GM19467 (cell line): ENCODE measurements at regions not wholly inside any gene's neighbourhood (a gene's known extent, or its start where the extent isn't known, plus 50 kb on each side); places are given as distances from the start of the nearest gene placed in this dataset.
"Not testable (repeated sequence)": the region's sequence is repeated elsewhere in the genome, so short reads cannot be mapped to it uniquely, and the experiment has no call there.

Source experiments
- ATAC-seq: cut with Tn5 transposase; IDR thresholded peaks from one replicate; pipeline ENCODE4 v1.9.1; 2021; ENCODE audit warnings: mild to moderate bottlenecking, moderate library complexity; ENCODE audit not compliant: unreplicated experiment

- no peak for ATAC-seq
Measured at GRCh38 chr22:47329727-47330650, 567.5 kb downstream of the TBC1D22A start.

- ATAC-seq: no peak
Measured at GRCh38 chr22:47328550-47329243, 566.2 kb downstream of the TBC1D22A start.

- no peak for ATAC-seq
Measured at GRCh38 chr22:47327241-47327640, 564.8 kb downstream of the TBC1D22A start.

GRCh38 chr22:47325249-47325648 lies 562.8 kb downstream of the TBC1D22A start:
- no peak for ATAC-seq

- ATAC-seq: no peak
Measured at GRCh38 chr22:47324435-47324990, 562.1 kb downstream of the TBC1D22A start.

- ATAC-seq: no peak
Measured at GRCh38 chr22:47323518-47323917, 561.1 kb downstream of the TBC1D22A start.

GRCh38 chr22:47322854-47323253 lies 560.4 kb downstream of the TBC1D22A start:
- ATAC-seq: no peak

GRCh38 chr22:47320560-47320959 lies 558.1 kb downstream of the TBC1D22A start:
- no peak for ATAC-seq

- ATAC-seq: no peak
Measured at GRCh38 chr22:47318041-47318737, 555.7 kb downstream of the TBC1D22A start.

GRCh38 chr22:47315862-47316419 lies 553.5 kb downstream of the TBC1D22A start:
- no peak for ATAC-seq

- no peak for ATAC-seq
Measured at GRCh38 chr22:47310601-47311000, 548.2 kb downstream of the TBC1D22A start.

GRCh38 chr22:47309946-47310345 lies 547.5 kb downstream of the TBC1D22A start:
- ATAC-seq: no peak

GRCh38 chr22:47309476-47309875 lies 547.0 kb downstream of the TBC1D22A start:
- ATAC-seq: no peak

- no peak for ATAC-seq
Measured at GRCh38 chr22:47308886-47309285, 546.4 kb downstream of the TBC1D22A start.

- no peak for ATAC-seq
Measured at GRCh38 chr22:47307822-47308221, 545.4 kb downstream of the TBC1D22A start.

- ATAC-seq: no peak
Measured at GRCh38 chr22:47307326-47307725, 544.9 kb downstream of the TBC1D22A start.

GRCh38 chr22:47304854-47305253 lies 542.4 kb downstream of the TBC1D22A start:
- ATAC-seq: no peak

GRCh38 chr22:47304191-47304831 lies 541.9 kb downstream of the TBC1D22A start:
- ATAC-seq: no peak

GRCh38 chr22:47303161-47303890 lies 540.9 kb downstream of the TBC1D22A start:
- ATAC-seq: no peak

- not testable (repeated sequence) for ATAC-seq
Measured at GRCh38 chr22:47302587-47302986, 540.1 kb downstream of the TBC1D22A start.
